Dendritic cell treated with granulocyte-macrophage colony-stimulating factor and Interleukin-4, amounts not matched to agents 40 ng/mL and 50 ng/mL, for 4 days (primary cell): ENCODE measurements at regions not wholly inside any gene's neighbourhood (a gene's known extent, or its start where the extent isn't known, plus 50 kb on each side); places are given as distances from the start of the nearest gene placed in this dataset.

ENCODE experiments used
- H3K27ac Mint-ChIP-seq: one replicate; pipeline ENCODE4 v1.8.0; 2022; ENCODE audit warnings: mild to moderate bottlenecking, mixed read lengths
- H3K27me3 Mint-ChIP-seq: one replicate; pipeline ENCODE4 v1.8.0; 2022; ENCODE audit warnings: mild to moderate bottlenecking, mixed read lengths
- H3K36me3 Mint-ChIP-seq: one replicate; pipeline ENCODE4 v1.8.0; 2022; ENCODE audit warnings: low read depth, mixed read lengths
- H3K4me1 Mint-ChIP-seq: one replicate; pipeline ENCODE4 v1.8.0; 2022; ENCODE audit warnings: low read depth, mixed read lengths
- H3K4me3 Mint-ChIP-seq: one replicate; pipeline ENCODE4 v1.8.0; 2022; ENCODE audit warnings: mild to moderate bottlenecking, moderate library complexity, mixed read lengths
- H3K9me3 Mint-ChIP-seq: one replicate; pipeline ENCODE4 v1.8.0; 2022; ENCODE audit warnings: mixed read lengths
- intact Hi-C: fragments of 100-400 bp; cut with micrococcal nuclease; formaldehyde crosslinking; loops from one replicate; pipeline ENCODE4 v1.15.0; 2022

DNA sequence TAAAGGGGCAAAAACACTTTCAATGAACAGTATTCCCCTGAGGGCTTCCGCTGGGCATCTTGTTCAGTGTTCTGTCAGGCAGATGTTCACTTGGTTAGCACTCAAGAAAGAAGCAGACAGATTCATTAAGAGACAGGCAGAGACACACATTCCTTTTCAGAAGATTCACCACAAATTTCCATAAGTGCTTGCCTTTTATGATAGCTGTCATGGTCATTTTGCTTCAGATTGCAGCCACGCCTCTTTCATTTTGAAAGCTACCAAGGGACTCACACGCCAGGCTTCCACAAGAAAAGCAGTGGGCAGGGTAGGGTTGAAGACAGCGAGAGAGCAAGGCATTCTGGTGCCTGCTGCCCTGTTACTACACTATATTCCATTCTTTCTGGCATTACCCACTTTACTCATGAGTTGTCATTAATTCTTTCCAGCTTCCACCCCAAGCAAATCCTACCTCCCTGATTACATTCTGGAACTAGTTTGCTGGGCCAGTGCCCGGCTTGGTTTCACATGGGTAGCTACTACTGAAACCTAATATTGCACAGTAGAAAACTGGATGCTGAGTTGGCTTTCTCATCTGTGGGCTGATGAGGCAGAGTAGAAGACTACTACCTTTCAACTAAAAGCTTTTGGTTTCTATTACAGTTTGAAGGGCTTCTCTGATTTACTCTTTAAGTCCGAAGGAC lies 91.2 kb upstream of the COL24A1 start:
- no peaks in the 10 kb centered on the region for H3K4me1 Mint-ChIP-seq
- H3K27ac Mint-ChIP-seq: no peak overlapping the region
- H3K9me3 Mint-ChIP-seq: no peaks in the 10 kb centered on the region
- no peaks in the 10 kb centered on the region for H3K36me3 Mint-ChIP-seq
- intact Hi-C loops: no loop called here
- H3K27me3 Mint-ChIP-seq: no peaks in the 10 kb centered on the region
- no peak overlapping the region for H3K4me3 Mint-ChIP-seq

DNA sequence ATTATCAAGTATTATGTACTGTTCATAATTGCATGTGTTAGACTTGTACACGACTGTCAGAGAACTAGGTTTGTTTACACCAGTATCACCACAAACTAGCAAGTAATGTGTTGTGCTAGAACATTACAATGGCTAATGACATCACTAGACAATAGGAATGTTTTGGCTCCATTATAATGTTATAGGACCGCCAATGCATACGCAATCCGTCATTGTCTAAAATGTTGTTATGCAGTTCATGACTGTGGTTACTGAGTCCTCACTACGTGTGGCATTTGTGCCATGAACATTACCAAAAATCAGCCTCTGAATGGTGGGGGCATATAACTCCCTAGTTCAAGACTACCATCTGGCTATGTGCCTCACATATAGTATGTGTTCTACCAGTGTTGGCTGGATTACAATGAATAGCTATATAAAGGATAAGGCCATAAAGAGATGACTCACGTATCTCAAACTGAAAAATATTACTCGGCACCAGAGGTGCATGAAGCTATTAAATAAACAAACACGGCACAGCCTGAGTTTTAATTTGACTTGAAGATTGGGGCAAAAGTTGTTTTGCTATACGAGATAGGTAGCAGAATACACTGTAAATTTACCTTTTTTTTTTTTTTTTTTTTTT lies 89.1 kb upstream of the COL24A1 start:
- H3K27ac Mint-ChIP-seq: no peak overlapping the region
- no peaks in the 10 kb centered on the region for H3K9me3 Mint-ChIP-seq
- H3K4me1 Mint-ChIP-seq: no peaks in the 10 kb centered on the region
- H3K4me3 Mint-ChIP-seq: no peak overlapping the region
- intact Hi-C loops: no loop called here
- no peaks in the 10 kb centered on the region for H3K27me3 Mint-ChIP-seq
- H3K36me3 Mint-ChIP-seq: no peaks in the 10 kb centered on the region

DNA sequence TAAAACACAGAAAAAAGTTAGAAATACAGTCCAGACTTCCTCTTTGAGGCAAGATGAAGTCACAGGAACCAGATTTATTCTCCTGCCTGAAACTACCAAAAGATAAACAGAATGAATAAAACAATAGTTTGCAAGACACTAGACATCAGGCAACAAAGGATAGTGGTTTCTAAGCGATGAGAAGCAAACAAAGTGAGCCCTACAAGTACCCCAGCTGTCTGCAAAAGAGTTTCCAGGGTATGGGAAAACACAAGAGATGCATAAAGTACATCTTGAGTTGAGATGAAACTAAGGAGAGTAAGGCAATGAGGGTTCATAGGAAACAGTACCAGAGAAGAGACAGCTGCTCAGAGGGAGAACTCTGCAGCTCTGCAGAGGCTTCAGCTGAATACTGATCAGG lies 83.3 kb upstream of the COL24A1 start:
- Mint-ChIP-seq H3K9me3 (peaks cover 12% of the 10 kb centered on the region), H3K4me3 (no peak overlapping the region), H3K36me3 (no peaks in the 10 kb centered on the region), H3K27ac (no peak overlapping the region), H3K4me1 (no peaks in the 10 kb centered on the region), H3K27me3 (no peaks in the 10 kb centered on the region)
- intact Hi-C loops: no loop called here

DNA sequence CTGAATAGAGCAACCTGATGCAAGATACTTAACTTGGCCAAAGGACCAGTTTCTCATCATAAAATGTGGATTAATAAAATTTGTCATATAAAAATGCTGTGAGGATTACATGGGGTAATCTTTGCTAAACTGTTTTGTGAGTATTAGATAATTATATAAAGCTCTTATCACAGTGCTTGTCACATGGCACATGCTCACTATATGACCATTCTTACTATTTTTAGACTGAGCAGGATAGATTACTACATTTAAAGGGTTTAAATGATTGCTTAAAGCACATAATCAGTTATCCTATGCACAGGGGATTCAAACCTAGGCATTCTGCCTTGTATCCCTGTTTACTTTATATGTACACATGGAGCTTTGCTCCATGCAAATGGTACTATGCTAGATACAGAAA lies 82.9 kb upstream of the COL24A1 start:
- peaks cover 12% of the 10 kb centered on the region for H3K9me3 Mint-ChIP-seq

DNA sequence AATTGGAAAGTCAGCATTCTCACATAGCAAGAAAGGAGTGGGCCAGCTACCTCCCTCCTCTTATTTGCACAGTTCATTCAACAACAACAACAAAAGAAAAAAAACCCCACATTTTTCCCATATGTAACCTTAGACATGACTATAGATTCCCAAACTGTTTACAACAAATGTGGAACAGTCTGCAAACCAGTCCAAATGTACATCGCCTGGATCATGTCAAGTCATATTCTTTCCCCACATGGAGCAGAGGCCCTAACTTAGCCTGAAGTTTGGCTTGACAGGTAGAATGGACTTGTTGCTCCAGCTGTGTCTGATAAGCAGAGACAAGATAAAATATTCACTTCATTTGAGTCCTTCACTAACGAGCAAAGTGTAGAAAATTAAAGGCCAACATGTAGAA lies 81.7 kb upstream of the COL24A1 start:
- Mint-ChIP-seq H3K36me3 (no peaks in the 10 kb centered on the region), H3K4me1 (no peaks in the 10 kb centered on the region), H3K27ac (no peak overlapping the region), H3K27me3 (no peaks in the 10 kb centered on the region), H3K4me3 (no peak overlapping the region), H3K9me3 (peaks cover 12% of the 10 kb centered on the region)
- intact Hi-C loops: no loop called here

More for the DNA sequence above, 82.9 kb upstream of the COL24A1 start:
- Mint-ChIP-seq H3K36me3 (no peaks in the 10 kb centered on the region), H3K27ac (no peak overlapping the region), H3K27me3 (no peaks in the 10 kb centered on the region), H3K4me1 (no peaks in the 10 kb centered on the region), H3K4me3 (no peak overlapping the region)
- intact Hi-C loops: no loop called here

DNA sequence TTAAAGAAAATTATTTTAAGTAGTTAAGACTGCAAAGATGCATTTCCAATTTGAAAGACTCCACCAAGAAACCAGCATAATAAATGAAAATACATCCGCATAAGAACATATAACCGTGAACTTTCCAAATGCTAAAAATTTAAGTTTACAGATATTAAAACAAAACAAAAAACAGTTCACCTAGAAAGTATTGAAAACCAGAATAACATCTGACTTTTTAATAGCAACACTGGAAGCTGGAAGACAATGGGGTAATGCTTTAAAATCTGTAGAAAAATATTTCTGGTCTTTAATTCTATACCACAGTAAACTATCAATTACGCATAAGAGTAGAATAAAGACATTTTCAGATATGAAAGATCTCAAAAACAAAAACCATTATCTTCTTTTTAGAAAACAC lies 79.3 kb upstream of the COL24A1 start:
- H3K9me3 Mint-ChIP-seq: peaks cover 12% of the 10 kb centered on the region
- no peaks in the 10 kb centered on the region for H3K4me1 Mint-ChIP-seq
- H3K4me3 Mint-ChIP-seq: no peak overlapping the region
- H3K27me3 Mint-ChIP-seq: no peaks in the 10 kb centered on the region
- intact Hi-C loops: no loop called here
- no peaks in the 10 kb centered on the region for H3K36me3 Mint-ChIP-seq
- H3K27ac Mint-ChIP-seq: no peak overlapping the region

DNA sequence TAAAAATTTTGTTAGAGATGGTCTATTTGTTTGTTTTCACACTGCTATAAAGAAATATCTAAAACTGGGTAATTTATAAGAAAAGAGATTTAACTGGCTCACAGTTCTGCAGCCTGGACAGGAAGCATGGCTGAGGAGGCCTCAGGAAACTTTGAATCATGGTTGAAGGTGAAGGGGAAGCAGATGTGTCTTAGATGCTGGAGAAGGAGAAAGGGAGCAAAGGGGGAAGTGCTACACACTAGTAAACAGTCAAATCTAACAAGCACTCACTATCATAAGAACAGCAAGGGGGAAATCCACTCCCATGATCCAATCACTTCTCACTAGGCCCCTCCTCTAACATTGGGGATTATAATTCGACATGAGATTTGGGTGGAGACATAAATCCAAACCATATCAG lies 76.8 kb upstream of the COL24A1 start:
- Mint-ChIP-seq H3K27ac (no peak overlapping the region), H3K36me3 (no peaks in the 10 kb centered on the region), H3K4me1 (no peaks in the 10 kb centered on the region), H3K4me3 (no peak overlapping the region), H3K9me3 (peaks cover 12% of the 10 kb centered on the region), H3K27me3 (no peaks in the 10 kb centered on the region)
- intact Hi-C loops: no loop called here

DNA sequence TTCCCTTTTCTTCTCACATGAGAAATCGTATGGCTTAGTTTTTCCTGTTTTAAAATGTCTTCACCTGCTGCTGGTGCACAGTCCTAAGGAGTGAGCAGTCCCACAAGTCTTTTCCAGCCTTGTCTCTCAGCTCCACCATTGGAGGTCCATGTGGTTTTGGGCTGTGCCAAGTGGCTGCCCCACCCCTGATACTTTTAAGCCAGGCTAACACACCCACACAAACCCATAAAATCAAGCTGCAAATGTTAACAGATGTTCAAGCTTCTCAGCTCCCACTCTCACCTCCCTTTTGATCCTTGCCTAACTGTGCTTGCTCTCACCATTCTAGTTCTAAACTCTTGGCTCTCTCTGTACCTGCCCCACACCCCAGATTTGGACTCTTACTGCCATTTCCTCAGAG lies 74.5 kb upstream of the COL24A1 start:
- Mint-ChIP-seq H3K36me3 (no peaks in the 10 kb centered on the region), H3K27ac (no peak overlapping the region), H3K4me3 (no peak overlapping the region), H3K27me3 (no peaks in the 10 kb centered on the region), H3K9me3 (peaks cover 5% of the 10 kb centered on the region), H3K4me1 (no peaks in the 10 kb centered on the region)
- intact Hi-C loops: no loop called here

DNA sequence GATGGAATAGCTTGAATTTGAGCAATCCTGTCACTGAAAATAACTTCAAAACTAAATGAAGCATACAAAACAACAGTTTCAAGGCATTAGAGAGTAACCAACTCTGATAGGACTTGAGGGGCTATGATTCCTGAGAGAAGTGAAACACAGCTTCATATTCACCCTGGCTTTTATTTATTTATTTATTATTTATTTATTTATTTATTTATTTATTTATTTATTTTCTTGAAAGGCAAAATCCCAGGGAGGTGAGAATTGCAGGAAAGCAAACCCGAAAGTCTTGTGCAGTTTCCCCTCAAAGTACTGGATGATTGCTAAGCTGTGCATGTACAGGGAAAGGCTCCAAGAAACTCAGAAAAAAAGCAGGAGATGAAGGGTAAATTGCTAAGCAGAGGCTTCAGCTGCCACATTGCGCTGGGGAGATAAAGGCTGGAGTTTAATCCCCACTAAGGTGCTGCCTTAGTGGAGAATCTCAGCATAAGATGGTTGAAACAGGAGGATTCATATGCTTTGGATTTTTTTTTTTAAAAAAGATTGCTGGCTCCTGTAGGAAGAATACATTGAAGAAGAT lies 72.9 kb upstream of the COL24A1 start:
- intact Hi-C loops: no loop called here
- no peaks in the 10 kb centered on the region for H3K27me3 Mint-ChIP-seq
- H3K27ac Mint-ChIP-seq: no peak overlapping the region
- H3K36me3 Mint-ChIP-seq: no peaks in the 10 kb centered on the region
- H3K4me1 Mint-ChIP-seq: no peaks in the 10 kb centered on the region
- no peak overlapping the region for H3K4me3 Mint-ChIP-seq
- no peaks in the 10 kb centered on the region for H3K9me3 Mint-ChIP-seq

DNA sequence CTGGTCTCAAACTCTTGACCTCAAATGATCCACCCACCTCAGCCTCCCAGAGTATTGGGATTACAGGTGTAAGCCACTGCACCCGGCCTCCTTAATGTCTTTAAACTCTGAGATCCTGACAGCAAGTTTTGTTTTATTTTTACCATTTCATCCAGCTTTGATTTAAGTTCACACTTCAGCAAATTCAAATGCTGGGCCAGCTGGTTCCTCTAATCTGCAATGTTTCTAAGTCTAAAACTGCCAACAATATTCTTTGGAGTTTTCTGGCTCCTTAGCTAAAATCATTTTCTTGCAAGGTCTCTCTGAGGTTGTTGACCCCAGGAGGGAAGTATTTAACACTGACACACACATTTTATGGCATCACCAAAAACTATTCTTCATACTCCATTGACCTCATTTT lies 72.0 kb upstream of the COL24A1 start:
- H3K27me3 Mint-ChIP-seq: no peaks in the 10 kb centered on the region
- H3K27ac Mint-ChIP-seq: no peak overlapping the region
- H3K4me1 Mint-ChIP-seq: no peaks in the 10 kb centered on the region
- H3K4me3 Mint-ChIP-seq: no peak overlapping the region
- no peaks in the 10 kb centered on the region for H3K36me3 Mint-ChIP-seq
- no peaks in the 10 kb centered on the region for H3K9me3 Mint-ChIP-seq
- intact Hi-C loops: no loop called here

DNA sequence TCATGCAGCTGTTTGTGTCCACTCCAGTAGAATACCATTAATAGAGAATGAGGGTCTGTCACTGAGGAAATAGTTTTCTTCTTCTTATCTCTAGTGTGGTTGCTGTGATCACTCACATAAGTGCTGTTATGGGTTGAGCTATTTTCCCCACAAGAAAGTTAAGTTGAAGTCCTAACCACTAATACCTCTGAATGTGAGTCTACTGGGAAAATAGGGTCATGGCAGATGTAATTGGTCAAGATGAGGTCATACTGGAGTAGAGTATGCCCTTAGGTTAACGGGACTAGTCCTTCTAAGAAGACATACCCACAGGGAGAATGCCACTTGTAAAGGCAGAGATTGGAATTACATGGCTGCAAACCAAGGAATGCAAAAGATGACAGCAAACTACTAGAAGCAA lies 70.5 kb upstream of the COL24A1 start:
- Mint-ChIP-seq H3K27me3 (no peaks in the 10 kb centered on the region), H3K27ac (no peak overlapping the region), H3K9me3 (no peaks in the 10 kb centered on the region), H3K4me3 (no peak overlapping the region), H3K36me3 (no peaks in the 10 kb centered on the region), H3K4me1 (no peaks in the 10 kb centered on the region)
- intact Hi-C loops: no loop called here

DNA sequence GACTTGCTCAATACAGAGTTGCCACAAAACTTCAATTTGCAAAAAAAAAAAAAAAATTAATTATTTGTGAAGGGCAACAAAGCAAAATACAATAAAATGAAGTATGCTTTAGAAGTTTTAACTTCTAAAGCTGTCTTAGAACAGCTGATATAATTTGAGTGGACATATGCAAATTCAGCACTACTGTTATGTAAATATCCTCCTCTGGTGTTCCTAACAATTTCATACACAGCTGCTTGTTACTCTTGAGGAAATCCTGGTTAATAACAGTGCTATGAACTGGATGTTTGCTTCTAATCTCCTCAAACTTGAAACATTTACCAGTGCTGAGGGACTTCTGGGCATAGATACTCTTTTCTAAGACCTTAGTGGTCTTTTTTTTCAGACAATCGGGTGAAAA lies 69.6 kb upstream of the COL24A1 start:
- Mint-ChIP-seq H3K4me3 (no peak overlapping the region), H3K9me3 (no peaks in the 10 kb centered on the region), H3K27ac (no peak overlapping the region), H3K36me3 (no peaks in the 10 kb centered on the region), H3K4me1 (no peaks in the 10 kb centered on the region), H3K27me3 (no peaks in the 10 kb centered on the region)
- intact Hi-C loops: no loop called here

DNA sequence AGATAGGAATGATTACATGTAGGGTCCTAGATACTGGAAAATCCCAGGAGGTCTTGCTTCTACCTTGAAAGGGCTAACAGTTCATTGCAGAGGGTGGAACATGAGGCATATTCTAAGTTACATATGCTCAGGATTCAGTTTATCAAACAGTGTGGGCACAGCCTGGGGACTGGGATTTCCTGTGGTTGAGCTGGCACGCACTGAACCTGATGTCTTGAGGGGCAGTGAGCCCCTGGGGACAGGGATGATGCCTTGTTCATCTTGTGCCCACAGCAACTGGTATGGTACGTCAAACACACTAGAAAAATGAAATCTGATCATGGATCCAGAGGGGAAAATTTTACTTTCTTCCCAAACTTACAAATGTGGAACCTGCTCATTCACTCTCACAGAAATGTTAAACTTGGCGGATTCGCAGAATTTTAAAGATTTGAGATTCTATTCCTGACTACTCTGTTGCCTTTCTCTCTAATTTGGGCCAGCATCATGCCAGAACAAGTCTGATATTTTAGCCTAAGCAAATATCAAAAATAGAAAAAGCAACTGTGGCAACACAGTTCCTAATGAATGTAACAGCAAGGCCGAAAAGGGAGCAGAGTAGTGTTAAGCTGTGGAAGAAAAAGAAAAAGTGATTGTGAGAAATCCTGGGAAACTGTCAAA lies 68.2 kb upstream of the COL24A1 start:
- no peaks in the 10 kb centered on the region for H3K27me3 Mint-ChIP-seq
- no peak overlapping the region for H3K27ac Mint-ChIP-seq
- H3K9me3 Mint-ChIP-seq: no peaks in the 10 kb centered on the region
- H3K4me1 Mint-ChIP-seq: no peaks in the 10 kb centered on the region
- no peak overlapping the region for H3K4me3 Mint-ChIP-seq
- no peaks in the 10 kb centered on the region for H3K36me3 Mint-ChIP-seq
- intact Hi-C loops: no loop called here

DNA sequence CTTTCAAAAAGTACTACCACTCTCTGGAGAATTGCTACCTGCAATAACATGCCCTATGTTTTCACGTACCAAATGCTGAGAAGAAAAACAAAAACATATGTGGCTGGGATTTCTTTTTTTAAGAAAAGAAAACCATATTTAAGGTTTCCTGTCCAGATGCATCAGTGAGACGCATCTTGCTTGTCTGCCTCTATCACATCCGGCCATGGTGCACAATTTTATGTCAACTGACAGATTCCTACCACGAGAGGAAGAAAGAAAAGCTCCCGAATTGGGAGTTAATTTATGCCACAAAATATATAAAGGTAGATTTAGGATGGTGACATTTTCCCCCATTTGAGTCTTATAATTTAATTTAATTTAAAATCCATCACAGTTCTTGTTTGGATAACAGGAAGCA lies 62.3 kb upstream of the COL24A1 start:
- Mint-ChIP-seq H3K27ac (no peak overlapping the region), H3K4me1 (no peaks in the 10 kb centered on the region), H3K9me3 (no peaks in the 10 kb centered on the region), H3K27me3 (no peaks in the 10 kb centered on the region), H3K36me3 (no peaks in the 10 kb centered on the region), H3K4me3 (no peak overlapping the region)
- intact Hi-C loops: no loop called here
